NCI-H748 (cell line): ENCODE measurements at regions not wholly inside any gene's neighbourhood (a gene's known extent, or its start where the extent isn't known, plus 50 kb on each side); places are given as distances from the start of the nearest gene placed in this dataset.
"Not testable (repeated sequence)": the region's sequence is repeated elsewhere in the genome, so short reads cannot be mapped to it uniquely, and the experiment has no call there.

Source experiments
- DNase-seq: peaks from one replicate; lab custom pipeline; 2025; ENCODE audit not compliant: unreplicated experiment; lab: John Stamatoyannopoulos, UW

GRCh38 chr13:22941495-22941894 lies 239.3 kb upstream of the SGCG start:
- not testable (repeated sequence) for DNase-seq

GRCh38 chr13:22942831-22943230 lies 237.9 kb upstream of the SGCG start:
- not testable (repeated sequence) for DNase-seq

DNA sequence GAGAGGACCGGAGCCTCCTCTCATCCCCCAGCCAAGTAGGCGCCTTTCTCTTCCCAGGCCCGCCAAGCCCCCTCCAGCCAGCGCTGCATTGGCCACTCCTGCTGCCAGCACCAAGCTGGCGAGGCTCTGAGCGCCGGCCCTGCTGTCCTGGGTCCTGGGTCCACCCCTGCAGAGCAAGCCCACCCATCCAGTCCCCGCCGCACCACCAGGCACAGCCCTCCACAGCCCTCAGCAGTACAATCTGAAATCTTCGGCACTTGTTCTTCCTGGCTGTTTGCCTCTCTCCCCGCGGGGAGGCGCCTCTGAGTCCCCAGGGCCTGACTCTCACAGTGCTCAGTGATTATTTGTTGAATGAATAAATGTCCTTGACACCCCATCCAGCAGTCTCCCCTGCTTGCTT lies 236.4 kb upstream of the SGCG start:
- DNase-seq: peak; percentile 54

DNA sequence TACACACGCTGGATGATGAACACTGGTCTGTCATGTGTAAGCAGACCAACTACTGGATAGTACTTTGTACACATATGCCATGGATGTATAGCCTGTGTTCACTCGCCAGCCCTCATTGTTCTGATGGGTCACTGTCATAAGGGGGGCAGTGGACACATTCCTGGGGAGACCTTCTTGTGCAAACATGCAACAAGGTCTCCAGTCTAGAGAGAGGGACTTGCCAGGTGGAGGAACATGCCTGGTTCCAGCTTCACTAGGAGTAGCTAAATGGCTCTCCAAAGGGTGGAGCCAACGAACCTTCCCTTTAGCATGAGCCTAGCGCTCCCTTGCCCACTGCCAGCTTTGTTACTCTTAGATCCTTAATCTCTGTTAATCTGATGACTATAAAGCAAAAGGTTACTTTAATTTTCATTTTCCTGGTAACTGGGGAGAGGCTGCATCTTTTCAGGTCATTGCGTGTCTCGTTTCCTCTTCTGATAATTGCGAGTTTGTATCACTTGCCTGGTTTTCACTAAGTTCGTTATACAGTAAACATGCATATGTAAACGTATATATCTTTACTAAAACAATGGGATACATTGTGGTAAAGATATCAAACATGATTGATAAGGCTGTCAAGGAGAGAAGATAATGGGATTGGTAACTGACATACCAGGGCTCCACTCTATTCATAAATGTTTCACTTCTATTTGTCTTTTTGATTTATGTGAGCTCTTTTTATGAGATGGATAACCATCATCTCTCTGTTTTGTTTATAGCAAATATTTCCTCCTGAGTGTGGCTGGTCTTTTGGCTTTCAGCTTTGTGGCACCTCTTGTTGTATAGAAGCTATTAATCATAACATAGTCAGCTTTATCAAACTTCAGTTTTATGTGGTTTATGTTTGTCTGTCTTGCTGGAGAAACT lies 235.2 kb upstream of the SGCG start:
- peak; percentile 68 for DNase-seq

- no peak for DNase-seq
Measured at GRCh38 chr13:22948421-22948820, 232.4 kb upstream of the SGCG start.

- not testable (repeated sequence) for DNase-seq
Measured at GRCh38 chr13:22952018-22952417, 228.8 kb upstream of the SGCG start.

DNA sequence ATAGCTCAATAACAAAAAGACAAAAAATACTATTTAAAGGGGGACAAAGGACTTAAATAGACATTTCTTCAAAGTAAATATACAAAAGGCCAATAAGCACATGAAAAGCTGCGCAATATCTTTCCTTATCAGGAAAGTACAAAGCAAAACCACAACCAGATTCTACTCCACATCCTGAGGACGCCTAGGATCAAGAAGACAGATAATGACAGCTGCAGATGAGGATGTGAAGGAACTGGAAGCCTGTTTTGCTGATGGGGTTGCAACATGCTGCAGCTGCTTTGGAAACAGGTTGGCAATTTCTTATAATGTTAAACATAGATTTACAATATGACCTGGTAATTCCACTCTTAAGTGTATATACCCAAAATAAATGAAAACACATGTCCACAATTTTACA lies 225.6 kb upstream of the SGCG start:
- DNase-seq: not testable (repeated sequence)

DNA sequence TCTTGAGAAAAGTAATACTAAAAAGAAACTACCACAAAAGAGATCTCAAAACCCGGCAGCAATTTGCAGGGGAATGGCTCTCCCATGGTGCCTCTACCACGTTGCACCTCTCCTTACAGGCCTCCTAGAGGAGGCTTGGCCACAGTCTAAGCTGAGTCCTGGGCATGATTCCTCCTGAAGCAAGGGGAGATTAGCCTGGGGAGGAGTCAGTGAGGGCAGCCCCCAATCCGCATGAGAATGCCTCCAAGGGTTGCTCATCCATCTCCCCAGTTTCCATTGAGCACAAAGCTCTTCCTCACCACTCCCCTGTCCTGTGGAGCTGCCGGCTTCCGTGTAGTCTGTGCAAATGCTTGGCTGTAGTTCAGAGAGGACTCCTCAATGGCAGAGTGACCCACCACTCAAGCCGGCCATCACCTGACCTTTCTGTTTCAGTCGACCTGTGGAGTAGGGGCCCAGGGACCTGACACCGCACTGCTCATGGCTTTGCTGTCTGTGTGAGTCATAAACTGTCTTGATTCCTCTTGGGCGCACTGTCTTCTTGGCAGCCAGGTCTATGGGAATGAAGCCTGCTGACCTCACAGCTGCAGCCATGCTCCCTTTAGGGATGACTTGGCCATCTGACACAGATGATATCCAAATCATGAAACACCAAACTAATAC lies 224.2 kb upstream of the SGCG start:
- DNase-seq: not testable (repeated sequence)

- DNase-seq: not testable (repeated sequence)
Measured at GRCh38 chr13:22959859-22960258, 220.9 kb upstream of the SGCG start.

DNA sequence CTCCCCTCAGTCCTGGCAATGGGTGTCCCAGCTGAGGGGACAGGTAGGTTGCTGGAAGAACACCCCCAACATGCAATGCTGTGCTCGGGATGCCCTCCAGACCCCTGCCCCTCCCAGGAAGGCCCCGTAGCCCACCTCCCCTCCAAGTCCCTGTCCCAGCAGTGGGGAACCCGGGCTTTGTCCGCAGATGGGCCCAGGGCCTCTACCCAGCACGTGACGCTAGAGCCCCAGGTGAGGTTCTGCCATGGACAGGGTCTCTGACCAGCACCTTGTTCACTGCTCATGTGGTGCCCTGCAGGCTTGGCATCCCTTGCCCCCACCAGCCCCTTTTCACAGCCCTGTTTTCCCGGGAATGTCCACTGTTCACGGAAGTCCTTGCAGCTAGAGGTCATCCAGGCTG lies 220.0 kb upstream of the SGCG start:
- no peak for DNase-seq

- not testable (repeated sequence) for DNase-seq
Measured at GRCh38 chr13:22961342-22961741, 219.4 kb upstream of the SGCG start.

DNA sequence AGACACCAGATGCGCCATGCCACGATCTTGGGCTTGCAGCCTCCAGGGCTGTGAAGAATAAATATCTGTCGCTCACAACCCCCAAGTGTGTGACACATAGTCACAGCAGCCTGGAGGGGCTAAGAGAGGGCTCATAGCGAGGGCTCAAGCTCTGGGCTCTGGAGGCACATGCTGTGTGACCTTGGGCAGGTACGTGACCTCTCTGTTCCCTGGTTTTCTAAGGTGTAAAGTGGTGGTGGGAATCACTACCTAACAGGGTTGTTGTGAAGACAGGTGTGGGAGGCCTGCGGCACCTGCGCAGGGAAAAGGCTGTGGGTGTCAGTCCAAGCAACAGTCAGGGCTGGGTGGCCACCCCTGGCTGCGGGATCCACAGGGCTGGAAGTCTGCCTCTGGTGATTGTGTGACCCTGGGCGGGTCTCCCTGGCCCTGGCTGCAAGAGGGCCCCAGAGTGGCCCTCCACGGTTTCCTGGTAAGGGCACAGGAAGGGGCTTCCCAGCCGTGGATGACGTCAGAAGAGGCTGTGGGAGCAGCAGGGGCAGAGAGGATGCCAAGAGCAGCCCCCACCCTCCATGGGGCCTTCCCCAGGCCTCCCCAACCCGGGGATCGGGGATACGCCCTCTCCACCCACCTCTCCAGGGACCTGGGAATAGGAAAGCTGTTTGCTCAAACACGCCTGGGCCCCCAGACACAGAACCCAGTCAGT lies 218.8 kb upstream of the SGCG start:
- DNase-seq: no peak

DNA sequence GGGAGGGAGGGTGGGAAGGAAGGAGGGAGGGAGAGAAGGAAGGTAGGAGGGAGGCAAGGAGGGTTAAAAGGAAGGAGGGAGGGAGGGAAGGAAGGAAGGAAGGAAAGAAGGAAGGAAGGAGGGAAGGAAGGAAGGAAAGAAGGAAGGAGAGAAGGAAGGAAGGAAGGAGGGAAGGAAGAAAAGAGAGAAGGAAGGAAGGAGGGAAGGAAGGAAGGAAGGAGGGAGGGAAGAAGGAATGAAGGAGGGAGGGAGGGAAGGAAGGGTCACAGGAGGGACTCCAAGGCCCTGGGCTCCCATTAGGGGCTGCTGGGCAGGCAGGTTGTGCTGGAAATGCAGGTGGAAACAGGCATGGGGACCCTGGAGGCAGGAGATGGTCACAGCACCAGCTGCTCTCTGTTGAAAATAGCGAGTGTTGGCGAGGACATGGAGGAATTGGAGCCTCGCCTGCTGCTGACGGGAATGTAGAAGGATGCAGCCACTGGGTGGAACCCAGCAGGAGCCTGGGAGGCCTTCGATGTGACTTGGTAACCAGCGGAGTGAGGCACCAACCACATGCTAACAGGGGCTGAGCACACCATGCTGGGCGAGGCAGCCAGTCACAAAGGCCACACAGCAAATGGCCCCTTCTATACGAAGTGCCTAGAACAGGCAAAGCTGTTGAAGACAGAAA lies 217.3 kb upstream of the SGCG start:
- not testable (repeated sequence) for DNase-seq

GRCh38 chr13:22964245-22964966 lies 216.4 kb upstream of the SGCG start:
- no peak for DNase-seq

DNA sequence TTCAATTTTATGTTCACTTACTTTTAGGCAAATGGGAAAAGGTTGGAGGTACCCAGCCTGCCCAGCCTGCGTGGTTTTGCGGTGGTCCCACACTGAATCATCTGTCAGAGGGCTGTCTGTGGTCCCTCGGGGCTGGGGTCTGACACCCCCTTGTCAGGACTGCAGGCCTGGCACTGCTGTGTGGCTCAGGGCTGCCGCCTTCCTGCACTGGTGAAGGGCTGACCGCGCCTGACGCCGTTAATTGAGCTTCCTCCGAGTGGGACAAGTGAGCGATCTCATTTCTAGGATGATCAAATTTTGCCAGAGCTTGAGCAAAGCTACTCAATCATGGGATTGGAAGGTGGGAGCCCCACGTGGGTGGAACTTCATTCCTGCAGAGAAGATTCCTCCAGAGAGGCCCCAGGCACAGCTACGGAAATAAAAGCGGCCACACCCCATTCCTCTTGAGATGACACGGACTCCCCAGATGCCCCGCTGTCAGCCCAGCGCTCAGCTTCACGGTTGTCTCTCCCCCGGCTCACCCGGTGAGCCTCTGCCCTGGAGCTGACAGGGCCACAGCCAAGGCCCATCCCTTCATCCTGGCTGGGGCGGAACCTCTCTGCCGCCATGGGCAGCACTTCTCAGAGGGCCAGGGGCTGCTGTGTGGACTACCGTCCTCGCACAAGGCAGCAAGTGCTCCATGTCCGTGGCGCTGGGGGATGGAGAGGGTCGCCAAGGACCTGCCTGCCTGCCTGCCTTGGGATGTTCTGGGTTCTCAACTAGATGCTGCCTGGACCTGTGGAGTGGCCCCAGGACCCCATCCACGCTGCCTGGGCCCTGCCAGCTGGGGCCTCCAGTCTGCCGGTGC lies 215.5 kb upstream of the SGCG start:
- DNase-seq: not testable (repeated sequence)

DNA sequence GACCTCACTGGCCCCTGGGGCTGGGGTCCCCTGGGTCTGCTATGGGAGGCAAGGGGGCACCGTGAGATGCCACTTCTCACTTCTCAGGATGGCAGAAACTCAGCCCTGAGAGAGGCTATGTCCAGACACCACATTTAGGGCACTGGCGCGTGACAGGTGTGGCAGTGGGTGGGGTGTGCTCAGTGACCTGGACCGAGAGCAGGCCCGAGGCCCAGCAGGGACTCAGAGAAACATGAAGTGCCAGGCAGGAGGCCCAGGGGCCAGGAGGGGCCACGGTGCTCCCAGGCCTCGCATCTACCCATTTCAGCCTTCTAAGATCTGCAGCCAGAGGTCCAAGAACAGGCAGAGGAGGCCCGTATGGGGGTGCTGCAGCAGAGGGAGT lies 214.9 kb upstream of the SGCG start:
- not testable (repeated sequence) for DNase-seq

- DNase-seq: not testable (repeated sequence)
Measured at GRCh38 chr13:22966753-22967152, 214.0 kb upstream of the SGCG start.

- DNase-seq: no peak
Measured at GRCh38 chr13:22967669-22968068, 213.1 kb upstream of the SGCG start.

- DNase-seq: no peak
Measured at GRCh38 chr13:22979952-22980351, 200.8 kb upstream of the SGCG start.

- DNase-seq: no peak
Measured at GRCh38 chr13:22980936-22981335, 199.8 kb upstream of the SGCG start.
